ENCODE measurements at regions not wholly inside any gene's neighbourhood (a gene's known extent, or its start where the extent isn't known, plus 50 kb on each side); places are given as distances from the start of the nearest gene placed in this dataset.

GRCh38 chr6:156167016-156167624, 610.1 kb upstream of the ARID1B start:
- TF ChIP-seq CTCF (optimal IDR thresholded peaks at IDR 0.05 in 1 of 3, IDR thresholded peaks at IDR 0.05 in 1 of 3, conservative IDR thresholded peaks at IDR 0.05 in 1 of 3; ENCODE audit: extremely low read depth in 1 of 3, insufficient read depth in 2 of 3, low read length in 3 of 3) = no peak
- no peak for TF ChIP-seq EZH2 (IDR thresholded peaks at IDR 0.05; ENCODE audit: low read length)

Data from keratinocyte (primary cell).